ENCODE measurements at regions not wholly inside any gene's neighbourhood (a gene's known extent, or its start where the extent isn't known, plus 50 kb on each side); places are given as distances from the start of the nearest gene placed in this dataset.
"Not testable (repeated sequence)": the region's sequence is repeated elsewhere in the genome, so short reads cannot be mapped to it uniquely, and the experiment has no call there.

- no peak for DNase-seq
Measured at GRCh38 chrX:115408771-115409400, 119.4 kb downstream of the LUZP4 start.

GRCh38 chrX:115409551-115409950 is 120.0 kb downstream of the LUZP4 start:
- no peak for DNase-seq

GRCh38 chrX:115410731-115411428 is 121.4 kb downstream of the LUZP4 start:
- DNase-seq: no peak

GRCh38 chrX:115413246-115413878 is 123.8 kb downstream of the LUZP4 start:
- no peak for DNase-seq

DNA sequence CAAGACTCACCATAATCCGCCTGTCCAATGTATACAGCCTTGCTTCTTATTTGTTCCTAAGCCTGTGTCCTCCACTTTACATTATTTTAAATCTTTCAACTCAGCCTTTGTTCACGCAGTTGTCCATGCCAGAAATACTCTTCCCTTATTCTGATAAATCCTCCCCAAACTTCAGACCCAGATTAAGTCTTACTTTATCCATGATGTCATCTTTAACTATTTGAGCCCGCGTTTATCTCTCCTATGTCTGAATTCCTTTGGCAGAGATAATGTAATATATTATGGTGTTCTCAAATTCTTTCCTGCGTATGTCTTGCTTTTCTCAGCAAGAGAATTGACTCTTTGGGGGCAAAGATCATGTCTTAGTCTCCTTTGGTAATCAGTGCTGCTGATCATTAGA is 129.6 kb downstream of the LUZP4 start:
- no peak for DNase-seq

DNA sequence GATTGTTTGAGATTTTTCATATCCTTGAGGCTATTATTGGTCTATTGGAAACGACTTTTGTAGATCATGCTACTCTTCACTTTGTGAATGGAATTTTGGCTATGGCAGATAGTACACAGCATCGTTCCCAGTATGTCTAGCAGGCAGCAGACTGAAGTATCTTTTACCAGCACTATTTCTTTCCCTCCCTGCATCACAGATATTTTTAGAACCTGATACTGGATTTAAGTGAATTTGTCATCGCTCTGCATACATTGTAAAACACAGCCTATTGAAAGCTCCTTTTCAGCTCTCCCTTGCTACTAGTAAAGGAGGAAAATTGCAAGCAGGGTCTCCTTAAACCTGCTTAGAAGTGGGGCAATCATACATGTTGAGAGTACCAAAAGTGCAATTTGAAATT is 133.6 kb downstream of the LUZP4 start:
- DNase-seq: no peak

DNA sequence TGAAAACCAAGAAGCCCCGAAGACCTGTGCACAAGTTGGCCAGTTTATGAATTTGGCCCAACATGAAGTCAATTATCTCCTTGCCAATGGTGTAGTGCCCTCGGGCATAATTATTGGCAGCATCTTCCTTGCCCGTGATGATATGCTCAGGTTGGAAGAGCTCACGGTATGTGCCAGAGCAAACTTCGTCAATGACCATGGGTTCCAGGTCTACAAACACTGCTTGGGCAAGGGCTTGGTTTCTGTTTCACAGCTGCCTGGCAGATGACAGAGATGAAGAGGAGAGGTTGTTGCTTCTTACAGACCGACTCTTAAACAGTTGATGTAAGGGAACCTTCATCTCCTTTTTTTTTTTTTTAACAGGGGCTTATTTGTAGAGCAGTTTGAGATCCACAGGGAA is 135.6 kb upstream of the PLS3 start:
- no peak for DNase-seq

GRCh38 chrX:115427861-115428410 is 133.0 kb upstream of the PLS3 start:
- no peak for DNase-seq

DNA sequence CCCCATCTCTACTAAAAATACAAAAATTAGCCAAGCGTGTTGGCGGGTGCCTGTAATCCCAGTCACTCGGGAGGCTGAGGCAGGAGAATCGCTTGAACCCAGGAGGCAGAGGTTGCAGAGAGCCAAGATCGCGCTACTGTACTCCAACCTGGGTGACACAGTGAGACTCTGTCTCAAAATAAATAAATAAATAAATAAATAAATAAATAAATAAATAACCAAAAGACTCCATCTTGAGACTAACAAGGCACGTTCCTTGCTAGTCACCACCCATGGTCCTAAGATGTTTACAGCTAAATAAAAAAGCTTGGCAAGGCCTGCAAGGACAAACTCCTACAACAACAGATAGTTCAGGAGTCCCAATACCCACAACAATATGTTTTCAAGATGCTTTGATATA is 126.1 kb upstream of the PLS3 start:
- DNase-seq: not testable (repeated sequence)

- DNase-seq: no peak
Measured at GRCh38 chrX:115437841-115438595, 123.0 kb upstream of the PLS3 start.

DNA sequence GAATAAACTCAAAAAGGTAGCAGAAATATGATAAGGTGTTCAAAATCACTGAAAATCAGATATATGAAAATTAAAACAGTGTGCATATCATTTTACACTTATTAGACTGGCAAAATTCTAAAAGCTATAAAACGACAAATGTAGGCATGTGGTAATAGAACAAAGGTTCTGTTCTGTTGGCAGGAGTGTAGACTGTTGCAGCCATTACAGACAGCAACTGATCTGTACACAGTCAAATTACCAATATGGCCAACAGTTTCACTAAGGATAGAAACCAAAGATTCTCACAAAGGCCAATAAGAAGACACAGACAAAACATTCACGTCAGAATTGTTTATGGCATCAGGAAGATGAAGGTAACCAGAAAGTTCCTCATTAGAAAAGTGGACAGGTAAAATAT is 112.8 kb upstream of the PLS3 start:
- no peak for DNase-seq

DNA sequence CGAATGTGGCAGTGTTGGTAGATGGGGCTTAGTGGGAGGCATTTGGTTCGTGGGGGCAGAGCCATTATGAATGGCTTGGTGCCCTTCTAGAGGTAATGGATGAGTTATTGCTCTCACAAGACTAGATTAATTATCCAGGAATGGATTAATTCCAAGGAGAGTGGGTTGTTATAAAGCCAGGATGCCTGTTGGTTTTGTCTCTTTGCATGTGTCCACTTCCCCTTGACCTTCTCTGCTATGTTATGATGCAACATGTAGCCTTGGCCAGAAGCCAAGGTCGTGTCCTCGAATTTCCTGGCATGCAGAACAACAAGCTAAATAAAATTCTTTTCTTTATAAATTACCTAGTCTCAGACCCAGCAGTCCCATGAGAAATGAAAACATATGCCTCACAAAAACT is 111.2 kb upstream of the PLS3 start:
- DNase-seq: no peak

GRCh38 chrX:115452251-115452650 is 108.7 kb upstream of the PLS3 start:
- DNase-seq: no peak

GRCh38 chrX:115459883-115460880 is 100.8 kb upstream of the PLS3 start:
- no peak for DNase-seq

- DNase-seq: no peak
Measured at GRCh38 chrX:115462406-115462805, 98.6 kb upstream of the PLS3 start.

DNA sequence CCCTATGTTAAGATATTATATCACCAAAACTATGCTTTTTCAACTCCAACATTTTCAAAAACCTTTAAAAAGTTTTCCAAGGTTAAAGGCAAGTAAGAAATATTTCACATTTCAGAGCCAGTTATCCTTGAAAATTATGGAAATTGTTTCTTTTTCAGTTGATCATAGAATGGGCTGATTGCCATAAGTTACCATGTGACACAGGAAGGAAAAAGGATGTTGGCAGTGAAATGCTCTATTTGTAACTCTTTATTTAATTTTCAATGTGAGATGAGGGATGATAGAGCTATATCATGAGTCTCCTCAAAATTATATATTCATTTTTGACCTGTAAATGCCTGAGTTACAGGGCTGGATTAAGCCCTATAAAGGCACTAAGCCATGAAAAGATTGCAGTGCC is 93.0 kb upstream of the PLS3 start:
- no peak for DNase-seq

- DNase-seq: no peak
Measured at GRCh38 chrX:115472131-115472530, 88.8 kb upstream of the PLS3 start.

- no peak for DNase-seq
Measured at GRCh38 chrX:115486510-115486909, 74.5 kb upstream of the PLS3 start.

GRCh38 chrX:115487608-115488007 is 73.4 kb upstream of the PLS3 start:
- no peak for DNase-seq

DNA sequence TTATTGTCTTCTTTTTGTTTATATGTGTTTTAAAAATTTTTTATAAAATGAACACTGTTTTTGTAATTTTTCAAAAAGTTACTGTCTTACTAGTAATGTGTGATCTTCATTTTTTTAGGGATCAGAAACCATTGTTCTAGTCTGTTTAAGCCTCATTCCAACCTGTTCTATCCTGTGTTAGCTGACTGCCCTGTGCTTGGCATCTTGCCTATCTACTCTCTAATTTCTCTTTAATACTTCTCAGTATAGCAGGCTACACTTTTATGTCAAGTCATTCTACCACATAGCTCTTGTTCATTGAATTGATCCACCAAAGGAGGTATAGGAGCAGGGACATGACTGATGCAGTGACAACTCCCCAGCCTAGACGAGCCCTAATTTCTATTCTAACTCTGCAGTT is 70.2 kb upstream of the PLS3 start:
- DNase-seq: no peak

- no peak for DNase-seq
Measured at GRCh38 chrX:115491766-115492165, 69.2 kb upstream of the PLS3 start.

- no peak for DNase-seq
Measured at GRCh38 chrX:115493015-115493414, 68.0 kb upstream of the PLS3 start.

All from SW 1271 (cell line).